Stimulated activated memory B cell treated with anti-CD40 and anti-IgM and Interleukin-4, amounts not matched to agents 10 μg/mL and 1 μg/mL and 100 μg/mL, for 72 hours (primary cell): ENCODE measurements at regions not wholly inside any gene's neighbourhood (a gene's known extent, or its start where the extent isn't known, plus 50 kb on each side); places are given as distances from the start of the nearest gene placed in this dataset.
"Not testable (repeated sequence)": the region's sequence is repeated elsewhere in the genome, so short reads cannot be mapped to it uniquely, and the experiment has no call there.

Experiments used
- ATAC-seq: fragments of 150-1000 bp; cut with Tn5 transposase; 2 replicates; pipeline ENCODE4 v1.10.0; 2021
- H3K27ac Mint-ChIP-seq: one replicate; pipeline ENCODE4 v1.8.0; 2022; ENCODE audit warnings: mild to moderate bottlenecking, mixed read lengths
- H3K27me3 Mint-ChIP-seq: one replicate; pipeline ENCODE4 v1.8.0; 2022; ENCODE audit warnings: mixed read lengths
- H3K36me3 Mint-ChIP-seq: one replicate; pipeline ENCODE4 v1.8.0; 2022; ENCODE audit warnings: mixed read lengths
- H3K4me1 Mint-ChIP-seq: one replicate; pipeline ENCODE4 v1.8.0; 2022; ENCODE audit warnings: mixed read lengths
- H3K4me3 Mint-ChIP-seq: one replicate; pipeline ENCODE4 v1.8.0; 2022; ENCODE audit warnings: mild to moderate bottlenecking, moderate library complexity, mixed read lengths
- H3K9me3 Mint-ChIP-seq: one replicate; pipeline ENCODE4 v1.8.0; 2022; ENCODE audit warnings: mixed read lengths

GRCh38 chr13:59364641-59365085, 799.1 kb downstream of the DIAPH3 start:
- no peaks in the 10 kb centered on the region for H3K4me1 Mint-ChIP-seq
- no peaks in the 10 kb centered on the region for H3K36me3 Mint-ChIP-seq
- no peak overlapping the region for H3K27ac Mint-ChIP-seq
- no peaks in the 10 kb centered on the region for H3K9me3 Mint-ChIP-seq
- H3K27me3 Mint-ChIP-seq = no peaks in the 10 kb centered on the region
- no peak overlapping the region for H3K4me3 Mint-ChIP-seq
- ATAC-seq = no peak

GRCh38 chr13:59367467-59367866, 796.3 kb downstream of the DIAPH3 start:
- no peaks in the 10 kb centered on the region for H3K9me3 Mint-ChIP-seq
- H3K36me3 Mint-ChIP-seq = no peaks in the 10 kb centered on the region
- H3K27ac Mint-ChIP-seq = no peak overlapping the region
- no peaks in the 10 kb centered on the region for H3K27me3 Mint-ChIP-seq
- H3K4me1 Mint-ChIP-seq = no peaks in the 10 kb centered on the region
- no peak overlapping the region for H3K4me3 Mint-ChIP-seq
- no peak for ATAC-seq

- no peaks in the 10 kb centered on the region for H3K9me3 Mint-ChIP-seq
- no peak overlapping the region for H3K27ac Mint-ChIP-seq
- ATAC-seq = no peak
- H3K4me3 Mint-ChIP-seq = no peak overlapping the region
- no peaks in the 10 kb centered on the region for H3K4me1 Mint-ChIP-seq
- H3K36me3 Mint-ChIP-seq = no peaks in the 10 kb centered on the region
- H3K27me3 Mint-ChIP-seq = no peaks in the 10 kb centered on the region
Observed at GRCh38 chr13:59367904-59368303, 795.8 kb downstream of the DIAPH3 start.

GRCh38 chr13:59368693-59369092, 795.0 kb downstream of the DIAPH3 start:
- no peak overlapping the region for H3K4me3 Mint-ChIP-seq
- ATAC-seq = no peak
- H3K36me3 Mint-ChIP-seq = no peaks in the 10 kb centered on the region
- H3K9me3 Mint-ChIP-seq = no peaks in the 10 kb centered on the region
- no peaks in the 10 kb centered on the region for H3K4me1 Mint-ChIP-seq
- H3K27ac Mint-ChIP-seq = no peak overlapping the region
- no peaks in the 10 kb centered on the region for H3K27me3 Mint-ChIP-seq

- Mint-ChIP-seq H3K27ac (no peak overlapping the region), H3K27me3 (no peaks in the 10 kb centered on the region), H3K4me3 (no peak overlapping the region), H3K36me3 (no peaks in the 10 kb centered on the region), H3K4me1 (no peaks in the 10 kb centered on the region), H3K9me3 (no peaks in the 10 kb centered on the region)
- no peak for ATAC-seq
Observed at GRCh38 chr13:59371229-59371628, 792.5 kb downstream of the DIAPH3 start.

- Mint-ChIP-seq H3K27me3 (no peaks in the 10 kb centered on the region), H3K9me3 (peaks cover 2% of the 10 kb centered on the region), H3K4me3 (no peak overlapping the region), H3K36me3 (no peaks in the 10 kb centered on the region), H3K4me1 (no peaks in the 10 kb centered on the region), H3K27ac (no peak overlapping the region)
- no peak for ATAC-seq
Observed at GRCh38 chr13:59373341-59373740, 790.4 kb downstream of the DIAPH3 start.

GRCh38 chr13:59374691-59375090, 789.0 kb downstream of the DIAPH3 start:
- peaks cover 4% of the 10 kb centered on the region for H3K9me3 Mint-ChIP-seq
- no peak overlapping the region for H3K27ac Mint-ChIP-seq
- H3K27me3 Mint-ChIP-seq = no peaks in the 10 kb centered on the region
- no peaks in the 10 kb centered on the region for H3K36me3 Mint-ChIP-seq
- H3K4me1 Mint-ChIP-seq = no peaks in the 10 kb centered on the region
- ATAC-seq = no peak
- H3K4me3 Mint-ChIP-seq = no peak overlapping the region

GRCh38 chr13:59384154-59384553, 779.6 kb downstream of the DIAPH3 start:
- Mint-ChIP-seq H3K27me3 (peaks cover 11% of the 10 kb centered on the region), H3K36me3 (no peaks in the 10 kb centered on the region), H3K4me3 (no peak overlapping the region), H3K27ac (no peak overlapping the region), H3K4me1 (no peaks in the 10 kb centered on the region), H3K9me3 (peaks cover 5% of the 10 kb centered on the region)
- no peak for ATAC-seq

- peak; percentile 75 for ATAC-seq
- Mint-ChIP-seq H3K9me3 (peaks cover 2% of the 10 kb centered on the region), H3K4me3 (no peak overlapping the region), H3K27me3 (peaks cover 20% of the 10 kb centered on the region), H3K36me3 (no peaks in the 10 kb centered on the region), H3K27ac (no peak overlapping the region), H3K4me1 (no peaks in the 10 kb centered on the region)
Observed at GRCh38 chr13:59391696-59392095, 772.0 kb downstream of the DIAPH3 start.

- H3K27me3 Mint-ChIP-seq = peaks cover 20% of the 10 kb centered on the region
- no peak for ATAC-seq
- peaks cover 2% of the 10 kb centered on the region for H3K9me3 Mint-ChIP-seq
- H3K27ac Mint-ChIP-seq = no peak overlapping the region
- H3K4me1 Mint-ChIP-seq = no peaks in the 10 kb centered on the region
- no peak overlapping the region for H3K4me3 Mint-ChIP-seq
- no peaks in the 10 kb centered on the region for H3K36me3 Mint-ChIP-seq
Observed at GRCh38 chr13:59392328-59392727, 771.4 kb downstream of the DIAPH3 start.

- H3K27ac Mint-ChIP-seq = no peak overlapping the region
- H3K36me3 Mint-ChIP-seq = no peaks in the 10 kb centered on the region
- no peaks in the 10 kb centered on the region for H3K9me3 Mint-ChIP-seq
- ATAC-seq = no peak
- no peak overlapping the region for H3K4me3 Mint-ChIP-seq
- H3K27me3 Mint-ChIP-seq = peaks cover 5% of the 10 kb centered on the region
- H3K4me1 Mint-ChIP-seq = no peaks in the 10 kb centered on the region
Observed at GRCh38 chr13:59394496-59394895, 769.2 kb downstream of the DIAPH3 start.

GRCh38 chr13:59398127-59398526, 765.6 kb downstream of the DIAPH3 start:
- H3K27ac Mint-ChIP-seq = no peak overlapping the region
- H3K4me1 Mint-ChIP-seq = no peaks in the 10 kb centered on the region
- no peak overlapping the region for H3K4me3 Mint-ChIP-seq
- H3K9me3 Mint-ChIP-seq = peaks cover 4% of the 10 kb centered on the region
- H3K27me3 Mint-ChIP-seq = no peaks in the 10 kb centered on the region
- no peaks in the 10 kb centered on the region for H3K36me3 Mint-ChIP-seq
- no peak for ATAC-seq

- no peaks in the 10 kb centered on the region for H3K36me3 Mint-ChIP-seq
- no peak for ATAC-seq
- no peaks in the 10 kb centered on the region for H3K27me3 Mint-ChIP-seq
- H3K4me3 Mint-ChIP-seq = no peak overlapping the region
- H3K4me1 Mint-ChIP-seq = no peaks in the 10 kb centered on the region
- peaks cover 4% of the 10 kb centered on the region for H3K9me3 Mint-ChIP-seq
- H3K27ac Mint-ChIP-seq = no peak overlapping the region
Observed at GRCh38 chr13:59398661-59399060, 765.1 kb downstream of the DIAPH3 start.

- ATAC-seq = no peak
- no peak overlapping the region for H3K27ac Mint-ChIP-seq
Observed at GRCh38 chr13:59399513-59399912, 764.2 kb downstream of the DIAPH3 start.

GRCh38 chr13:59404331-59404730, 759.4 kb downstream of the DIAPH3 start:
- H3K4me1 Mint-ChIP-seq = no peaks in the 10 kb centered on the region
- no peaks in the 10 kb centered on the region for H3K27me3 Mint-ChIP-seq
- H3K4me3 Mint-ChIP-seq = no peak overlapping the region
- H3K36me3 Mint-ChIP-seq = no peaks in the 10 kb centered on the region
- ATAC-seq = no peak
- H3K27ac Mint-ChIP-seq = no peak overlapping the region
- peaks cover 17% of the 10 kb centered on the region for H3K9me3 Mint-ChIP-seq

More at GRCh38 chr13:59399513-59399912, 764.2 kb downstream of the DIAPH3 start:
- no peaks in the 10 kb centered on the region for H3K4me1 Mint-ChIP-seq
- H3K9me3 Mint-ChIP-seq = peaks cover 4% of the 10 kb centered on the region
- H3K36me3 Mint-ChIP-seq = no peaks in the 10 kb centered on the region
- H3K4me3 Mint-ChIP-seq = no peak overlapping the region
- H3K27me3 Mint-ChIP-seq = no peaks in the 10 kb centered on the region

- not testable (repeated sequence) for H3K27ac Mint-ChIP-seq, ATAC-seq
Observed at GRCh38 chr13:59407251-59407650, 756.5 kb downstream of the DIAPH3 start.

GRCh38 chr13:59408738-59409137, 755.0 kb downstream of the DIAPH3 start:
- Mint-ChIP-seq H3K9me3 (peaks cover 13% of the 10 kb centered on the region), H3K4me1 (no peaks in the 10 kb centered on the region), H3K27me3 (no peaks in the 10 kb centered on the region), H3K4me3 (no peak overlapping the region), H3K36me3 (no peaks in the 10 kb centered on the region), H3K27ac (no peak overlapping the region)
- no peak for ATAC-seq

More at GRCh38 chr13:59407251-59407650, 756.5 kb downstream of the DIAPH3 start:
- not testable (repeated sequence) for H3K4me1 Mint-ChIP-seq, H3K4me3 Mint-ChIP-seq, H3K36me3 Mint-ChIP-seq, H3K27me3 Mint-ChIP-seq
- peaks cover 16% of the 10 kb centered on the region for H3K9me3 Mint-ChIP-seq
